ENCODE measurements at regions not wholly inside any gene's neighbourhood (a gene's known extent, or its start where the extent isn't known, plus 50 kb on each side); places are given as distances from the start of the nearest gene placed in this dataset.

DNA sequence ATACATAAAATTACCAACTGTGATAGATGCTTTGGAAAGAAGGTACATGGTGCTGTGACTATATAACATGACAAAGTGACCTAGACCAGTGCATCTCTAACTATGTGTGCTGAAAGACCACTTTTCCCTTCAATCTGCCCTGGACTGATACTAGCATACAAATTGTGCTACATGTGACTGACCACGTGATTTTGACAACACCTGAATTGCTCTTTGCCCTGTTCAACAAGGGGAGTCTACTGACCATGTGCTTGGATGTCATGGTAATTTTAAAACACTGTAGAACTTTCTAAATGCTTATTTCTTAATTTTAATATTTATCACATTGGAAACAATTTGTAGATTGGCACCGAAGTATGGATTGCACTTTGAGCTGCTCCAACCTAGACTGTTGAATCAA is 142.4 kb downstream of the CAND1 start:
- Histone ChIP-seq H3K27ac (no peak overlapping the region), H3K9me3 (no peaks in the 10 kb centered on the region), H3K4me1 (peaks cover 0 to 15% (median 9%) of the 10 kb centered on the region in 4 donors), H3K27me3 (no peaks in the 10 kb centered on the region), H3K36me3 (no peaks in the 10 kb centered on the region), H3K4me3 (no peak overlapping the region)
- TF ChIP-seq, protein P1, sequence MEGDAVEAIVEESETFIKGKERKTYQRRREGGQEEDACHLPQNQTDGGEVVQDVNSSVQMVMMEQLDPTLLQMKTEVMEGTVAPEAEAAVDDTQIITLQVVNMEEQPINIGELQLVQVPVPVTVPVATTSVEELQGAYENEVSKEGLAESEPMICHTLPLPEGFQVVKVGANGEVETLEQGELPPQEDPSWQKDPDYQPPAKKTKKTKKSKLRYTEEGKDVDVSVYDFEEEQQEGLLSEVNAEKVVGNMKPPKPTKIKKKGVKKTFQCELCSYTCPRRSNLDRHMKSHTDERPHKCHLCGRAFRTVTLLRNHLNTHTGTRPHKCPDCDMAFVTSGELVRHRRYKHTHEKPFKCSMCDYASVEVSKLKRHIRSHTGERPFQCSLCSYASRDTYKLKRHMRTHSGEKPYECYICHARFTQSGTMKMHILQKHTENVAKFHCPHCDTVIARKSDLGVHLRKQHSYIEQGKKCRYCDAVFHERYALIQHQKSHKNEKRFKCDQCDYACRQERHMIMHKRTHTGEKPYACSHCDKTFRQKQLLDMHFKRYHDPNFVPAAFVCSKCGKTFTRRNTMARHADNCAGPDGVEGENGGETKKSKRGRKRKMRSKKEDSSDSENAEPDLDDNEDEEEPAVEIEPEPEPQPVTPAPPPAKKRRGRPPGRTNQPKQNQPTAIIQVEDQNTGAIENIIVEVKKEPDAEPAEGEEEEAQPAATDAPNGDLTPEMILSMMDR (IDR thresholded peaks at IDR 0.05) = no peak
- no peak for TF ChIP-seq POLR2AphosphoS5 (IDR thresholded peaks at IDR 0.05)
- no peak for TF ChIP-seq POLR2A (IDR thresholded peaks at IDR 0.05)
- no peak for TF ChIP-seq EP300 (IDR thresholded peaks at IDR 0.05)
- WGBS, 5 donors = 63 to 79% (median 67%) methylated on average over 2 of the region's 2 CpGs
- intact Hi-C loops (cut with DNase I; ENCODE audit: low total_unique reads) = no loop called here
- no peak for DNase-seq

GRCh38 chr12:67413577-67413976 is 144.4 kb downstream of the CAND1 start:
- H3K9me3 ChIP-seq = no peaks in the 10 kb centered on the region

GRCh38 chr12:67414011-67414715 is 145.0 kb downstream of the CAND1 start:
- H3K9me3 ChIP-seq = no peaks in the 10 kb centered on the region
- DNase-seq = no peak
- H3K27ac ChIP-seq = no peak overlapping the region
- intact Hi-C loops (cut with DNase I; ENCODE audit: low total_unique reads) = no loop called here
- no peaks in the 10 kb centered on the region for H3K36me3 ChIP-seq
- WGBS, 5 donors = 74 to 80% (median 79%) methylated on average over 6 of the region's 6 CpGs
- TF ChIP-seq POLR2A (IDR thresholded peaks at IDR 0.05) (no peak), POLR2AphosphoS5 (IDR thresholded peaks at IDR 0.05) (no peak), EP300 (IDR thresholded peaks at IDR 0.05) (no peak)
- TF ChIP-seq, protein P1 (IDR thresholded peaks at IDR 0.05) = no peak
- H3K4me1 ChIP-seq = peaks cover 0 to 15% (median 9%) of the 10 kb centered on the region in 4 donors
- no peaks in the 10 kb centered on the region for H3K27me3 ChIP-seq
- no peak overlapping the region for H3K4me3 ChIP-seq

More at GRCh38 chr12:67413577-67413976, 144.4 kb downstream of the CAND1 start:
- H3K36me3 ChIP-seq = no peaks in the 10 kb centered on the region
- H3K27ac ChIP-seq = no peak overlapping the region
- no peak for DNase-seq
- 80 to 94% (median 90%) methylated on average over 4 of the region's 4 CpGs for WGBS, 5 donors
- TF ChIP-seq POLR2AphosphoS5 (IDR thresholded peaks at IDR 0.05) = no peak
- TF ChIP-seq EP300 (IDR thresholded peaks at IDR 0.05) = no peak
- TF ChIP-seq POLR2A (IDR thresholded peaks at IDR 0.05) = no peak
- TF ChIP-seq, protein P1 (IDR thresholded peaks at IDR 0.05) = no peak
- H3K4me3 ChIP-seq = no peak overlapping the region
- intact Hi-C loops (cut with DNase I; ENCODE audit: low total_unique reads) = no loop called here
- peaks cover 0 to 15% (median 9%) of the 10 kb centered on the region in 4 donors for H3K4me1 ChIP-seq
- no peaks in the 10 kb centered on the region for H3K27me3 ChIP-seq

DNA sequence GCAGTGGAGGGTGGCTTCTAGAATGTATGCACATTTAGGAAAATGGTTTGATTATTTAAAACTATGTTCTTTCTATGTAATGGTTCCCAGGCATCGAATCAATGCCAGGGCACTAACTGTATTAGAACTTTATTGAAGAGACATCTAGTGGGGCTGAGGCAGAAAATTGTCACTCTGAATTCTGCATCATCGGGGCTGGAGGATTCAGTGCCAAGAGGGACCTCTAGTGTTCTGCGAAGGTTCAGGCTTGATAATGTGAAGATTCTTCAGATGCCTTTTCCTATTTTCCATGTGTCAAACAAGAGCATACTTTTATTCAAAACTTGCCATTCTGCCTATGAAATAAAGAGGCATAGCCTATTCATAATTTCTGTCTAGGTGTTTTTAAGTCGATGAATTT is 146.3 kb downstream of the CAND1 start:
- TF ChIP-seq POLR2A (IDR thresholded peaks at IDR 0.05) (no peak), POLR2AphosphoS5 (IDR thresholded peaks at IDR 0.05) (no peak), EP300 (IDR thresholded peaks at IDR 0.05) (no peak)
- TF ChIP-seq, protein P1 (IDR thresholded peaks at IDR 0.05) = no peak
- intact Hi-C loops (cut with DNase I; ENCODE audit: low total_unique reads) = no loop called here
- peak in 1 of 2 donors; percentile 56 for DNase-seq
- peaks cover 0 to 13% (median 6%) of the 10 kb centered on the region in 4 donors for H3K4me1 ChIP-seq
- no peaks in the 10 kb centered on the region for H3K9me3 ChIP-seq
- no peak overlapping the region for H3K27ac ChIP-seq
- WGBS, 5 donors = 50 to 62% (median 55%) methylated on average over 4 of the region's 4 CpGs
- H3K4me3 ChIP-seq = no peak overlapping the region
- H3K36me3 ChIP-seq = no peaks in the 10 kb centered on the region
- no peaks in the 10 kb centered on the region for H3K27me3 ChIP-seq

Data from stomach (tissue), 8 donors.